IPS-20b (cell line): ENCODE measurements at regions not wholly inside any gene's neighbourhood (a gene's known extent, or its start where the extent isn't known, plus 50 kb on each side); places are given as distances from the start of the nearest gene placed in this dataset.

ENCODE experiments used
- H3K27ac ChIP-seq: one replicate; pipeline ENCODE4 v1.5.1; 2013; ENCODE audit warnings: low read length
- H3K27me3 ChIP-seq: 2 replicates; pipeline ENCODE4 v1.6.1; 2013; ENCODE audit warnings: mild to moderate bottlenecking, low read length, inconsistent platforms; ENCODE audit not compliant: insufficient read depth
- H3K36me3 ChIP-seq: 2 replicates; pipeline ENCODE4 v1.6.1; 2013; ENCODE audit warnings: low read depth, mild to moderate bottlenecking, inconsistent platforms, low read length, moderate library complexity; ENCODE audit not compliant: insufficient read depth
- H3K4me1 ChIP-seq: 2 replicates; pipeline ENCODE4 v1.6.1; 2013; ENCODE audit warnings: mild to moderate bottlenecking, control low read depth, inconsistent platforms, low read length, moderate library complexity; ENCODE audit not compliant: insufficient read depth
- H3K4me3 ChIP-seq: 2 replicates; pipeline ENCODE4 v1.5.1; 2013; ENCODE audit warnings: mild to moderate bottlenecking, low read length, inconsistent platforms
- H3K9ac ChIP-seq: 2 replicates; pipeline ENCODE4 v1.6.1; 2013; ENCODE audit warnings: low read depth, mild to moderate bottlenecking, inconsistent platforms, low read length, moderate library complexity
- H3K9me3 ChIP-seq: 2 replicates; pipeline ENCODE4 v1.6.1; 2013; ENCODE audit warnings: mild to moderate bottlenecking, low read depth, low read length, inconsistent platforms; ENCODE audit not compliant: insufficient read depth

GRCh38 chr12:20268771-20269170 lies 99.6 kb upstream of the PDE3A start:
- peaks cover 17% of the 10 kb centered on the region; the same call in 1 of the 2 replicates for H3K4me1 ChIP-seq
- no peak overlapping the region for H3K27ac ChIP-seq
- no peaks in the 10 kb centered on the region for H3K36me3 ChIP-seq
- H3K9ac ChIP-seq = no peak overlapping the region
- H3K27me3 ChIP-seq = no peaks in the 10 kb centered on the region
- H3K9me3 ChIP-seq = no peaks in the 10 kb centered on the region
- H3K4me3 ChIP-seq = no peak overlapping the region

GRCh38 chr12:20269337-20270067 lies 98.8 kb upstream of the PDE3A start:
- Histone ChIP-seq H3K27me3 (no peaks in the 10 kb centered on the region), H3K9ac (no peak overlapping the region), H3K4me1 (peaks cover 11% of the 10 kb centered on the region; the same call in 1 of the 2 replicates), H3K9me3 (no peaks in the 10 kb centered on the region), H3K36me3 (no peaks in the 10 kb centered on the region), H3K4me3 (no peak overlapping the region), H3K27ac (no peak overlapping the region)

GRCh38 chr12:20270557-20270956 lies 97.8 kb upstream of the PDE3A start:
- peaks cover 4% of the 10 kb centered on the region; the same call in 1 of the 2 replicates for H3K4me1 ChIP-seq
- no peak overlapping the region for H3K27ac ChIP-seq
- H3K4me3 ChIP-seq = no peak overlapping the region
- H3K9me3 ChIP-seq = no peaks in the 10 kb centered on the region
- no peaks in the 10 kb centered on the region for H3K36me3 ChIP-seq
- H3K27me3 ChIP-seq = no peaks in the 10 kb centered on the region
- no peak overlapping the region for H3K9ac ChIP-seq

GRCh38 chr12:20272161-20272560 lies 96.2 kb upstream of the PDE3A start:
- Histone ChIP-seq H3K36me3 (no peaks in the 10 kb centered on the region), H3K4me1 (peaks cover 4% of the 10 kb centered on the region; the same call in 1 of the 2 replicates), H3K9me3 (no peaks in the 10 kb centered on the region), H3K9ac (no peak overlapping the region), H3K4me3 (no peak overlapping the region), H3K27me3 (no peaks in the 10 kb centered on the region), H3K27ac (no peak overlapping the region)

- Histone ChIP-seq H3K27me3 (no peaks in the 10 kb centered on the region), H3K4me1 (peaks cover 4% of the 10 kb centered on the region; the same call in 1 of the 2 replicates), H3K9ac (no peak overlapping the region), H3K4me3 (no peak overlapping the region), H3K9me3 (no peaks in the 10 kb centered on the region), H3K27ac (no peak overlapping the region), H3K36me3 (no peaks in the 10 kb centered on the region)
Observed at GRCh38 chr12:20272801-20273200, 95.5 kb upstream of the PDE3A start.

GRCh38 chr12:20274008-20274407 lies 94.3 kb upstream of the PDE3A start:
- no peaks in the 10 kb centered on the region for H3K9me3 ChIP-seq
- no peak overlapping the region for H3K27ac ChIP-seq

GRCh38 chr12:20278276-20278675 lies 90.1 kb upstream of the PDE3A start:
- Histone ChIP-seq H3K9ac (no peak overlapping the region), H3K9me3 (no peaks in the 10 kb centered on the region), H3K4me1 (peaks cover 11% of the 10 kb centered on the region), H3K36me3 (no peaks in the 10 kb centered on the region), H3K4me3 (no peak overlapping the region), H3K27ac (no peak overlapping the region), H3K27me3 (no peaks in the 10 kb centered on the region)

More at GRCh38 chr12:20274008-20274407, 94.3 kb upstream of the PDE3A start:
- no peak overlapping the region for H3K9ac ChIP-seq
- H3K27me3 ChIP-seq = no peaks in the 10 kb centered on the region
- H3K36me3 ChIP-seq = no peaks in the 10 kb centered on the region
- no peak overlapping the region for H3K4me3 ChIP-seq
- H3K4me1 ChIP-seq = peaks cover 4% of the 10 kb centered on the region; the same call in 1 of the 2 replicates

- no peaks in the 10 kb centered on the region for H3K27me3 ChIP-seq
- no peak overlapping the region for H3K4me3 ChIP-seq
- H3K9ac ChIP-seq = no peak overlapping the region
- H3K4me1 ChIP-seq = peaks cover 21% of the 10 kb centered on the region
- H3K9me3 ChIP-seq = no peaks in the 10 kb centered on the region
- H3K36me3 ChIP-seq = no peaks in the 10 kb centered on the region
- no peak overlapping the region for H3K27ac ChIP-seq
Observed at GRCh38 chr12:20280515-20280914, 87.8 kb upstream of the PDE3A start.

GRCh38 chr12:20282401-20282800 lies 85.9 kb upstream of the PDE3A start:
- H3K27ac ChIP-seq = no peak overlapping the region
- no peak overlapping the region for H3K9ac ChIP-seq
- no peaks in the 10 kb centered on the region for H3K36me3 ChIP-seq
- no peak overlapping the region for H3K4me3 ChIP-seq
- H3K4me1 ChIP-seq = peaks cover 21% of the 10 kb centered on the region
- H3K27me3 ChIP-seq = no peaks in the 10 kb centered on the region
- no peaks in the 10 kb centered on the region for H3K9me3 ChIP-seq

- Histone ChIP-seq H3K9me3 (no peaks in the 10 kb centered on the region), H3K4me1 (peaks cover 21% of the 10 kb centered on the region), H3K36me3 (no peaks in the 10 kb centered on the region), H3K27me3 (no peaks in the 10 kb centered on the region), H3K27ac (no peak overlapping the region), H3K9ac (no peak overlapping the region), H3K4me3 (no peak overlapping the region)
Observed at GRCh38 chr12:20283482-20283881, 84.9 kb upstream of the PDE3A start.

GRCh38 chr12:20289520-20289919 lies 78.8 kb upstream of the PDE3A start:
- no peaks in the 10 kb centered on the region for H3K27me3 ChIP-seq
- H3K4me3 ChIP-seq = no peak overlapping the region
- no peak overlapping the region for H3K9ac ChIP-seq
- H3K27ac ChIP-seq = no peak overlapping the region
- no peaks in the 10 kb centered on the region for H3K4me1 ChIP-seq
- H3K9me3 ChIP-seq = no peaks in the 10 kb centered on the region
- no peaks in the 10 kb centered on the region for H3K36me3 ChIP-seq

- H3K9ac ChIP-seq = no peak overlapping the region
- H3K27ac ChIP-seq = no peak overlapping the region
- no peak overlapping the region for H3K4me3 ChIP-seq
- H3K4me1 ChIP-seq = no peaks in the 10 kb centered on the region
- H3K36me3 ChIP-seq = no peaks in the 10 kb centered on the region
- no peaks in the 10 kb centered on the region for H3K27me3 ChIP-seq
- peaks cover 11% of the 10 kb centered on the region for H3K9me3 ChIP-seq
Observed at GRCh38 chr12:20300457-20300856, 67.9 kb upstream of the PDE3A start.
